GM21367 (cell line): ENCODE measurements at regions not wholly inside any gene's neighbourhood (a gene's known extent, or its start where the extent isn't known, plus 50 kb on each side); places are given as distances from the start of the nearest gene placed in this dataset.
"Not testable (repeated sequence)": the region's sequence is repeated elsewhere in the genome, so short reads cannot be mapped to it uniquely, and the experiment has no call there.

Experiments used
- ATAC-seq: cut with Tn5 transposase; IDR thresholded peaks from one replicate; pipeline ENCODE4 v1.9.1; 2021; ENCODE audit not compliant: unreplicated experiment

DNA sequence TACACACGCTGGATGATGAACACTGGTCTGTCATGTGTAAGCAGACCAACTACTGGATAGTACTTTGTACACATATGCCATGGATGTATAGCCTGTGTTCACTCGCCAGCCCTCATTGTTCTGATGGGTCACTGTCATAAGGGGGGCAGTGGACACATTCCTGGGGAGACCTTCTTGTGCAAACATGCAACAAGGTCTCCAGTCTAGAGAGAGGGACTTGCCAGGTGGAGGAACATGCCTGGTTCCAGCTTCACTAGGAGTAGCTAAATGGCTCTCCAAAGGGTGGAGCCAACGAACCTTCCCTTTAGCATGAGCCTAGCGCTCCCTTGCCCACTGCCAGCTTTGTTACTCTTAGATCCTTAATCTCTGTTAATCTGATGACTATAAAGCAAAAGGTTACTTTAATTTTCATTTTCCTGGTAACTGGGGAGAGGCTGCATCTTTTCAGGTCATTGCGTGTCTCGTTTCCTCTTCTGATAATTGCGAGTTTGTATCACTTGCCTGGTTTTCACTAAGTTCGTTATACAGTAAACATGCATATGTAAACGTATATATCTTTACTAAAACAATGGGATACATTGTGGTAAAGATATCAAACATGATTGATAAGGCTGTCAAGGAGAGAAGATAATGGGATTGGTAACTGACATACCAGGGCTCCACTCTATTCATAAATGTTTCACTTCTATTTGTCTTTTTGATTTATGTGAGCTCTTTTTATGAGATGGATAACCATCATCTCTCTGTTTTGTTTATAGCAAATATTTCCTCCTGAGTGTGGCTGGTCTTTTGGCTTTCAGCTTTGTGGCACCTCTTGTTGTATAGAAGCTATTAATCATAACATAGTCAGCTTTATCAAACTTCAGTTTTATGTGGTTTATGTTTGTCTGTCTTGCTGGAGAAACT lies 235.2 kb upstream of the SGCG start:
- ATAC-seq = no peak

DNA sequence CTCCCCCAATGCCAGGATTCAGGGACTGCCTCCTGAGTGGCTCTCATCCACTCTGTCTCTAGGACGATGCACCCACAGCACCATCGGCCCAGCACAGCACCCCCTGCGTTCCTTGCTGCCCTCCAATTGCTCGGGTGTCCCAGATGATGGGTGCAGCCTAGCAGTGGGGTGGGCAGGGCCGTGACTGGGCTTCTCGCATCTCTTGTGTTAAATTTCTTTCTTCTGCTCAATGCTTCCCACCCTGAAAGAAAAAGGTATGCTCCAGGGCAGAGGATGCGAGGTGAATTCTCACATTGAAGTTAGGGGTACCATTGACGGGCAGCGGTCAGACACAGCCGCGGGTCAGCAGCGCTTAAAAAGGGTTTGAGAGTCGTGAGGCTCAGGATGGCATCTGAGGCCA lies 232.4 kb upstream of the SGCG start:
- ATAC-seq = no peak

DNA sequence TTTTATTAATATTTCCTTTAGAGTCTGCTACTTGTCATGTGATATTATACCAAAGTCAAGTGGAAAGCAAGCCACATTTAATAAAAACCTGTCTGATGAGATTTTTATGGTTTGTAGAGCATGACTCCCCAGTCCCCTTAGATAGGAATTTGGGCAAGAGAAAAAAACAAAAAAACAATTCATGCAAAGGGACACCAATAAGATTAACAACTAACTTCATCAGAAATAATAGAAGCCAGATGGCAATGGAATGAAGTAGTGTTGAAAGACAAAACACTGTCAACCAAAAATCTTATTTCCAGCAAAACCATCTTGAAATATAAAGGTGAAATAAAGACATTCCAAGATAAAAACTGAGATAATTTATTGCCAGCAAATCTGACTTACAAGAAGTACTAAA lies 228.8 kb upstream of the SGCG start:
- not testable (repeated sequence) for ATAC-seq

- ATAC-seq = not testable (repeated sequence)
Observed at GRCh38 chr13:22955147-22955546, 225.6 kb upstream of the SGCG start.

DNA sequence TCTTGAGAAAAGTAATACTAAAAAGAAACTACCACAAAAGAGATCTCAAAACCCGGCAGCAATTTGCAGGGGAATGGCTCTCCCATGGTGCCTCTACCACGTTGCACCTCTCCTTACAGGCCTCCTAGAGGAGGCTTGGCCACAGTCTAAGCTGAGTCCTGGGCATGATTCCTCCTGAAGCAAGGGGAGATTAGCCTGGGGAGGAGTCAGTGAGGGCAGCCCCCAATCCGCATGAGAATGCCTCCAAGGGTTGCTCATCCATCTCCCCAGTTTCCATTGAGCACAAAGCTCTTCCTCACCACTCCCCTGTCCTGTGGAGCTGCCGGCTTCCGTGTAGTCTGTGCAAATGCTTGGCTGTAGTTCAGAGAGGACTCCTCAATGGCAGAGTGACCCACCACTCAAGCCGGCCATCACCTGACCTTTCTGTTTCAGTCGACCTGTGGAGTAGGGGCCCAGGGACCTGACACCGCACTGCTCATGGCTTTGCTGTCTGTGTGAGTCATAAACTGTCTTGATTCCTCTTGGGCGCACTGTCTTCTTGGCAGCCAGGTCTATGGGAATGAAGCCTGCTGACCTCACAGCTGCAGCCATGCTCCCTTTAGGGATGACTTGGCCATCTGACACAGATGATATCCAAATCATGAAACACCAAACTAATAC lies 224.2 kb upstream of the SGCG start:
- ATAC-seq = not testable (repeated sequence)

DNA sequence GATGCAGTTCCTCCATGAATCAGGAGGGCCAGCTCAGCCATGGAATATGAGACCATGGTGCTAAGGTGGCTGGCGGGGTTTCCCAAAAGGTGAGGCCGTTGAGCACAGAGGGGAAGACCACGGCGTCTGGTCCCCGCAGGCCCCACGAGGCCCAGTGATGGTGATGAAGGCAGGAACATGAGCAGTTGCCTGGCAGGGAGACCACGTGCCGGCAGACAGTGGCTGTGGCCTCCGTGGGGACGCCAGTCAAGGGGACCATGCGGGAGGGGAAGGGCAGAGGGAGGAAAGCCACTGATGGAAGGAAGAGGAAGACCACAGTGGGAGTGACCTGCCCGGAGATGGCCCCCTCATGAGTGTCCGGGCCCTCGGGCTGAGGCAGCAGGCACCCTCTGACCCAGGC lies 220.9 kb upstream of the SGCG start:
- ATAC-seq = not testable (repeated sequence)

DNA sequence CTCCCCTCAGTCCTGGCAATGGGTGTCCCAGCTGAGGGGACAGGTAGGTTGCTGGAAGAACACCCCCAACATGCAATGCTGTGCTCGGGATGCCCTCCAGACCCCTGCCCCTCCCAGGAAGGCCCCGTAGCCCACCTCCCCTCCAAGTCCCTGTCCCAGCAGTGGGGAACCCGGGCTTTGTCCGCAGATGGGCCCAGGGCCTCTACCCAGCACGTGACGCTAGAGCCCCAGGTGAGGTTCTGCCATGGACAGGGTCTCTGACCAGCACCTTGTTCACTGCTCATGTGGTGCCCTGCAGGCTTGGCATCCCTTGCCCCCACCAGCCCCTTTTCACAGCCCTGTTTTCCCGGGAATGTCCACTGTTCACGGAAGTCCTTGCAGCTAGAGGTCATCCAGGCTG lies 220.0 kb upstream of the SGCG start:
- no peak for ATAC-seq

- ATAC-seq = not testable (repeated sequence)
Observed at GRCh38 chr13:22961342-22961741, 219.4 kb upstream of the SGCG start.

GRCh38 chr13:22961835-22962537 lies 218.8 kb upstream of the SGCG start:
- no peak for ATAC-seq

DNA sequence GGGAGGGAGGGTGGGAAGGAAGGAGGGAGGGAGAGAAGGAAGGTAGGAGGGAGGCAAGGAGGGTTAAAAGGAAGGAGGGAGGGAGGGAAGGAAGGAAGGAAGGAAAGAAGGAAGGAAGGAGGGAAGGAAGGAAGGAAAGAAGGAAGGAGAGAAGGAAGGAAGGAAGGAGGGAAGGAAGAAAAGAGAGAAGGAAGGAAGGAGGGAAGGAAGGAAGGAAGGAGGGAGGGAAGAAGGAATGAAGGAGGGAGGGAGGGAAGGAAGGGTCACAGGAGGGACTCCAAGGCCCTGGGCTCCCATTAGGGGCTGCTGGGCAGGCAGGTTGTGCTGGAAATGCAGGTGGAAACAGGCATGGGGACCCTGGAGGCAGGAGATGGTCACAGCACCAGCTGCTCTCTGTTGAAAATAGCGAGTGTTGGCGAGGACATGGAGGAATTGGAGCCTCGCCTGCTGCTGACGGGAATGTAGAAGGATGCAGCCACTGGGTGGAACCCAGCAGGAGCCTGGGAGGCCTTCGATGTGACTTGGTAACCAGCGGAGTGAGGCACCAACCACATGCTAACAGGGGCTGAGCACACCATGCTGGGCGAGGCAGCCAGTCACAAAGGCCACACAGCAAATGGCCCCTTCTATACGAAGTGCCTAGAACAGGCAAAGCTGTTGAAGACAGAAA lies 217.3 kb upstream of the SGCG start:
- ATAC-seq = not testable (repeated sequence)

GRCh38 chr13:22964245-22964966 lies 216.4 kb upstream of the SGCG start:
- no peak for ATAC-seq

GRCh38 chr13:22965011-22965857 lies 215.5 kb upstream of the SGCG start:
- not testable (repeated sequence) for ATAC-seq

DNA sequence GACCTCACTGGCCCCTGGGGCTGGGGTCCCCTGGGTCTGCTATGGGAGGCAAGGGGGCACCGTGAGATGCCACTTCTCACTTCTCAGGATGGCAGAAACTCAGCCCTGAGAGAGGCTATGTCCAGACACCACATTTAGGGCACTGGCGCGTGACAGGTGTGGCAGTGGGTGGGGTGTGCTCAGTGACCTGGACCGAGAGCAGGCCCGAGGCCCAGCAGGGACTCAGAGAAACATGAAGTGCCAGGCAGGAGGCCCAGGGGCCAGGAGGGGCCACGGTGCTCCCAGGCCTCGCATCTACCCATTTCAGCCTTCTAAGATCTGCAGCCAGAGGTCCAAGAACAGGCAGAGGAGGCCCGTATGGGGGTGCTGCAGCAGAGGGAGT lies 214.9 kb upstream of the SGCG start:
- ATAC-seq = not testable (repeated sequence)

DNA sequence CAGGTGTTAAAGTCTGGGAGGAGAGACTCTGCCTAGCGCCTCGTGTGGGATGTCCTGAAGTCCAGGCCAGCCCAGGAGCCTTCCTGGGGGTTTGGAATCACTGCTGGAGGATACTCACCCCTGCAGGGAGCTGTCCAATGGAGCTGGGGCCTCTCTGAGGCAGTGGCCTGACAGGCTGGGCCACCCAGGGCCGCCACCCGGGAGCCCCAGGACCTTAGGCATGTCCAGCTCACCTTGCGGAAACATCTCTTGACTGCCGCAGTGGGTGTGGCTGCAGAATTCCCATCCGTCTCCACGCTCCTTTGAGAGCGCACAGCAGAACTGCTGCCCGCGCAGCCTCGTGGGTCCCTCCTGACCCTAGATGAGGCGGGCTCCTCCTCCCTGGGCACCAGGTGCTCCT lies 214.0 kb upstream of the SGCG start:
- not testable (repeated sequence) for ATAC-seq

GRCh38 chr13:22967669-22968068 lies 213.1 kb upstream of the SGCG start:
- ATAC-seq = no peak

DNA sequence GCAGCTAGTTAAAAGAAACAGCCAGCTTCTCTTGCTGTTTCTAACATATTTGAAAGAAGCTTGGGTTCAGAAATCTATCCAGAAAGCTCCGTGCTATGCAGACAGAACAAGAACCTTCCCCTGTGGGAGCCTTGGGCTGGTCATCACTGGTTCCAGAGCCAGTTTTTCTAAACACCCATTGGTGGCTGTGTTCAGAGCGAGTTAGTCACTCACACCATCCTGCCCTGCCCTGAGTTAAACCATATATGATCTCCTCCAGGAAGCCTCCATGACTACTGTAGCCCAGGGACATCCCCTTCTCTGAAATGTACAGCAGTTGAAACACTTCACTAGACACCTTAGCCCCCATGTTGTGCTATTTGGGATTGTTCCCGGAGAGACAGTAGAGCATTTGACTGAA lies 200.8 kb upstream of the SGCG start:
- no peak for ATAC-seq

- ATAC-seq = no peak
Observed at GRCh38 chr13:22980936-22981335, 199.8 kb upstream of the SGCG start.

DNA sequence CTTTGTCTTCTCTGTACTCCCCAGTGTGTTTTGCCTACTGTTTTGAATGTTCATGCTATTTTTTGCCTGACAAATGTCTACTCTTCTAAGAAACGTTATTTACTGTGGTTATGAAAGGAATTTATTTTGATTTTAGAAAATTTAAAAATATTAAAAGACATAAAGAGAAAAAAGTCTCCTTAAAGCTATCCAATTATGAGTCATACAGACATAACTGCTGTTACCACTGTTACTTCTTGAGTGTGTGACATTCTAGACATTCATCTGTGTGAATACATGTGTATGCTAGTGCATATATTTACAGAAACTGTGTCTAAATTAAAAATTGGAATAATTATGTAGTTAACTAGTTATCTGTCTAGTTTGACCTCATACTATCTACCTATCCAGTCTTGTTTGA lies 187.6 kb upstream of the SGCG start:
- ATAC-seq = no peak

GRCh38 chr13:23003446-23003845 lies 177.3 kb upstream of the SGCG start:
- ATAC-seq = no peak

DNA sequence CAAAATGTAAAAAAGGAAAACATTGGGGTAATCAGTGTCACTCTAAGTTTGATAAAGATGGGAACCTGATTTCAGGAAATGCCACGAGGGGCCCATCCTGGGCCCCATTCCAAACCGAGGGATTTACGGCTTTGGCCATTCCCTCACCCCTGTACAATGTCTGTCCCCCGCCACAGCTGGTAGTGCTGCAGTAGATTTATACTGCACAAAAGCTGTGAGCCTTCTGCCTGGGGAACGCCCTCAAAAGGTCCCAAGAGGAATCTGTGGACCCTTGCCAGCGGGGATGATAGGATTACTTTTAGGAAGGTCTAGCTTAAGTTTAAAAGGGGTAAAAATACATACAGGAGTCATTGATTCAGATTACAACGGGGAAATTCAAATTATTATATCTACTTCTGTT lies 173.4 kb upstream of the SGCG start:
- ATAC-seq = no peak
